ENCODE measurements at regions not wholly inside any gene's neighbourhood (a gene's known extent, or its start where the extent isn't known, plus 50 kb on each side); places are given as distances from the start of the nearest gene placed in this dataset.

- no peak for DNase-seq
Observed at GRCh38 chr1:36603461-36603860, 120.7 kb upstream of the CSF3R start.

GRCh38 chr1:36602184-36602583 is 119.5 kb upstream of the CSF3R start:
- DNase-seq, result no peak

- DNase-seq, result no peak
Observed at GRCh38 chr1:36599828-36600227, 117.1 kb upstream of the CSF3R start.

- no peak for DNase-seq
Observed at GRCh38 chr1:36597514-36597913, 114.8 kb upstream of the CSF3R start.

- no peak for DNase-seq
Observed at GRCh38 chr1:36595921-36596320, 113.2 kb upstream of the CSF3R start.

GRCh38 chr1:36595349-36595748 is 112.6 kb upstream of the CSF3R start:
- DNase-seq, result no peak

GRCh38 chr1:36594023-36594422 is 111.3 kb upstream of the CSF3R start:
- DNase-seq, result no peak

- DNase-seq, result no peak
Observed at GRCh38 chr1:36591278-36591677, 108.6 kb upstream of the CSF3R start.

- no peak for DNase-seq
Observed at GRCh38 chr1:36590771-36591170, 108.1 kb upstream of the CSF3R start.

GRCh38 chr1:36590264-36590663 is 107.6 kb upstream of the CSF3R start:
- no peak for DNase-seq

GRCh38 chr1:36588972-36589371 is 106.3 kb upstream of the CSF3R start:
- no peak for DNase-seq

- DNase-seq, result no peak
Observed at GRCh38 chr1:36585569-36586548, 103.1 kb upstream of the CSF3R start.

- DNase-seq, result no peak
Observed at GRCh38 chr1:36584874-36585453, 102.3 kb upstream of the CSF3R start.

GRCh38 chr1:36583980-36584782 is 101.5 kb upstream of the CSF3R start:
- no peak for DNase-seq

GRCh38 chr1:36583080-36583479 is 100.4 kb upstream of the CSF3R start:
- no peak for DNase-seq

- DNase-seq, result no peak
Observed at GRCh38 chr1:36582066-36582755, 99.5 kb upstream of the CSF3R start.

- no peak for DNase-seq
Observed at GRCh38 chr1:36580524-36580923, 97.8 kb upstream of the CSF3R start.

- DNase-seq, result no peak
Observed at GRCh38 chr1:36579039-36579438, 96.3 kb upstream of the CSF3R start.

- no peak for DNase-seq
Observed at GRCh38 chr1:36576551-36577110, 93.9 kb upstream of the CSF3R start.

- peak; percentile 34 for DNase-seq
Observed at GRCh38 chr1:36576118-36576517, 93.4 kb upstream of the CSF3R start.

- DNase-seq, result no peak
Observed at GRCh38 chr1:36573445-36573844, 90.7 kb upstream of the CSF3R start.

- DNase-seq, result no peak
Observed at GRCh38 chr1:36572906-36573305, 90.2 kb upstream of the CSF3R start.
